Neural cell (in vitro differentiated cells): ENCODE measurements at regions not wholly inside any gene's neighbourhood (a gene's known extent, or its start where the extent isn't known, plus 50 kb on each side); places are given as distances from the start of the nearest gene placed in this dataset.

Experiments used
- POLR2AphosphoS5 ChIP-seq: IDR thresholded peaks from 2 replicates; pipeline ENCODE4 v1.6.1; 2012
- TF ChIP-seq, protein P1 (sequence below): fragments of 450-650 bp; IDR thresholded peaks from 2 replicates; pipeline ENCODE4 v1.5.1; 2014; ENCODE audit warnings: antibody characterized with exemption, mild to moderate bottlenecking, moderate library complexity; ENCODE audit not compliant: poor library complexity, severe bottlenecking

DNA sequence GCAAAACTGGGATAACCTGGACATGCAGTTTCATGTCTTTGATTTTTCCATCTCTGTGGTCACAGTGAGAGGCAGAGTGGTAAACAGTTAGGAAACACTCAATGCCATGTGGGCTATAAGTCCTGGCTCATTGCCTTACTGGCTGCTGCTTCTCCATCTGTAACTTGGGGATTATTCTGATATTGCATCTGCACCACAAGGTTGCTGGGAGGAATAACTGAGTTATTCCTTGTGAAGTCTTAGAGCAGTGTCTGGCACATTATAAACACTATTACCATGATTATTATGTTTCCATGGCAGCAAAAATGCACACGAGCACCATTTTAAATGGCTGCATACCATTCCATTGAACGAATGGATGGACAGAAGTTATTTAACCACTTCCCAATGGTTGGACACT is 111.7 kb upstream of the CDH5 start:
- TF ChIP-seq, protein P1, sequence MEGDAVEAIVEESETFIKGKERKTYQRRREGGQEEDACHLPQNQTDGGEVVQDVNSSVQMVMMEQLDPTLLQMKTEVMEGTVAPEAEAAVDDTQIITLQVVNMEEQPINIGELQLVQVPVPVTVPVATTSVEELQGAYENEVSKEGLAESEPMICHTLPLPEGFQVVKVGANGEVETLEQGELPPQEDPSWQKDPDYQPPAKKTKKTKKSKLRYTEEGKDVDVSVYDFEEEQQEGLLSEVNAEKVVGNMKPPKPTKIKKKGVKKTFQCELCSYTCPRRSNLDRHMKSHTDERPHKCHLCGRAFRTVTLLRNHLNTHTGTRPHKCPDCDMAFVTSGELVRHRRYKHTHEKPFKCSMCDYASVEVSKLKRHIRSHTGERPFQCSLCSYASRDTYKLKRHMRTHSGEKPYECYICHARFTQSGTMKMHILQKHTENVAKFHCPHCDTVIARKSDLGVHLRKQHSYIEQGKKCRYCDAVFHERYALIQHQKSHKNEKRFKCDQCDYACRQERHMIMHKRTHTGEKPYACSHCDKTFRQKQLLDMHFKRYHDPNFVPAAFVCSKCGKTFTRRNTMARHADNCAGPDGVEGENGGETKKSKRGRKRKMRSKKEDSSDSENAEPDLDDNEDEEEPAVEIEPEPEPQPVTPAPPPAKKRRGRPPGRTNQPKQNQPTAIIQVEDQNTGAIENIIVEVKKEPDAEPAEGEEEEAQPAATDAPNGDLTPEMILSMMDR = no peak
- TF ChIP-seq POLR2AphosphoS5 = no peak
